HAP-1 (cell line): ENCODE measurements at regions not wholly inside any gene's neighbourhood (a gene's known extent, or its start where the extent isn't known, plus 50 kb on each side); places are given as distances from the start of the nearest gene placed in this dataset.
"Not testable (repeated sequence)": the region's sequence is repeated elsewhere in the genome, so short reads cannot be mapped to it uniquely, and the experiment has no call there.

Experiments
- DNase-seq, 2 experiments: peaks; one replicate each; pipeline ENCODE4 v3.0.0-alpha.2; 2016 to 2020; ENCODE audit warnings: low spot score in 2 of 2
- H3K27me3 ChIP-seq: fragments of 250-450 bp; sonication (Bioruptor Pico); 2 replicates; pipeline ENCODE4 v1.5.1; 2020; ENCODE audit warnings: low read depth, mild to moderate bottlenecking, moderate library complexity
- H3K36me3 ChIP-seq: fragments of 250-450 bp; sonication (Bioruptor Pico); replicated peaks from 2 replicates; pipeline ENCODE4 v1.5.1; 2020; ENCODE audit warnings: mild to moderate bottlenecking
- H3K4me1 ChIP-seq: fragments of 250-450 bp; sonication (Bioruptor Pico); 2 replicates; pipeline ENCODE4 v1.5.1; 2020; ENCODE audit warnings: mild to moderate bottlenecking
- H3K4me3 ChIP-seq: fragments of 250-450 bp; sonication (Bioruptor Pico); 2 replicates; pipeline ENCODE4 v1.5.1; 2020; ENCODE audit warnings: mild to moderate bottlenecking, moderate library complexity
- H3K9me3 ChIP-seq: fragments of 250-450 bp; sonication (Bioruptor Pico); 2 replicates; pipeline ENCODE4 v1.5.1; 2020; ENCODE audit warnings: mild to moderate bottlenecking, moderate library complexity
- in situ Hi-C: fragments of 300-500 bp; cut with MboI; formaldehyde crosslinking; loops from 3 replicates; pipeline ENCODE4 v1.14.3; 2020; ENCODE audit warnings: low sequenced_read_pairs, inconsistent platforms, mixed read lengths

DNA sequence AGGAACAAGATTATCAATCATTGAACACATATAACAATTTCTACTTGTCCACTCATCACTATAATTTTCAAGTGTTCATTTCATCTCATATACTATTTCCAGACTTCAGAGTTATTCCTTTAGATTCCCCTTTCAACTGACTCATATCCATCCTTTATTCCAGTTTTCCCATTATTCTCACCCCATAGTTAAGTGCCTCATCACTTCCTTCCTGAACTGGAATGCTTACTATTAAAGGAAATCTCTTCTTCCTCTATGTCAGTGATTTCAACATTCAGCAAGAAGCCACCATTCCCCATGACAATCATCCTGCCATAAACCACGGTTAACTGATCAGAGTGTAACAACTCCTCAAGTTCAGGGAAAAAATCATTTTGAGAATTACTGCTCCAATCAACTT, 198.9 kb downstream of the FBXO8 start:
- in situ Hi-C loops = no loop called here
- no peak overlapping the region for H3K4me3 ChIP-seq
- no peaks in the 10 kb centered on the region for H3K27me3 ChIP-seq
- H3K4me1 ChIP-seq = peaks cover 2% of the 10 kb centered on the region; the same call in 1 of the 2 replicates
- no peaks in the 10 kb centered on the region for H3K9me3 ChIP-seq
- DNase-seq = no peak
- H3K36me3 ChIP-seq = no peaks in the 10 kb centered on the region

DNA sequence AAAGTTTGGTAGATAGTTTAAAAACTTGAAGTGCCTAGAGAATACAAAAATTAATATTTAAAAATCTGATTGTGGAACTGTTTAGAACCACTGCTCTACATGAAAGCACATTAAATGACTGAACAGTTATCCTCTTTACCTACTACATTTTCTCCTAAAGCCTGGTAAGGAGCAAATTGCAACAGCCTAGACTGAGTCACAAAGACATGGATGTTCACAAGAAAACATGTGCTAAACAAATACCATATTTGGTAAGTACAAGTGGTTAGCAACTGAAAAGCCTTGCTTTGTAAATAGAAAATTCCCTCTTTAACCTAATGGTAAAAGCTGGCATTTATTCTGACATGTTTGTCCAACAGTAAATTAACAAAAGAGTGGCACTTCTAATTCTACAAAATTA, 203.1 kb downstream of the FBXO8 start:
- Histone ChIP-seq H3K9me3 (no peaks in the 10 kb centered on the region), H3K27me3 (no peaks in the 10 kb centered on the region), H3K36me3 (no peaks in the 10 kb centered on the region), H3K4me3 (no peak overlapping the region), H3K4me1 (no peaks in the 10 kb centered on the region)
- DNase-seq = no peak
- in situ Hi-C loops = no loop called here

DNA sequence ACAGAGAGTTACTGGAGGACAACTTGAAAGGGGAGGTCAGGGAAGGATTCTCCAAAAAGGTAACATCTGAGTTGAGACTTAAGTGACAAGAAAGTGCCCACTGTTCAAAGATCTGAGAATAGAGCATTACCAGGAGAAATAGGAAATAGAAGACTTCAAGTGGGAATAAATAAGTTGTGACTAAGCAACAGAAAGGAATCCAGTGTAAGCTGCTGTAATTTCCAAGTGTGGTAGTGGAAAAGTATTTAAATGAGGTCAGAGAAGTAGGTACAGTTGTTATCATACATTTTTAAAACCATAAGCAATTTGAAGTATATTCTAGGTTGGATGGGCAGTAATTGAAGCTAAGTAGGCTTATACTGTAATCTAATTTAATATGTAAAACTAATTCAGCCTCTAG, 211.9 kb downstream of the FBXO8 start:
- H3K27me3 ChIP-seq = 0 out of 2 replicates have a peak, but pooled peaks cover 2% of the 10 kb centered on the region
- no peak for DNase-seq
- H3K4me1 ChIP-seq = no peaks in the 10 kb centered on the region
- no peak overlapping the region for H3K4me3 ChIP-seq
- no peaks in the 10 kb centered on the region for H3K36me3 ChIP-seq
- in situ Hi-C loops = no loop called here
- H3K9me3 ChIP-seq = no peaks in the 10 kb centered on the region

GRCh38 chr4:174069848-174070330, 213.6 kb downstream of the FBXO8 start:
- Histone ChIP-seq H3K4me3 (no peak overlapping the region), H3K36me3 (no peaks in the 10 kb centered on the region), H3K9me3 (no peaks in the 10 kb centered on the region), H3K4me1 (no peaks in the 10 kb centered on the region), H3K27me3 (0 out of 2 replicates have a peak, but pooled peaks cover 2% of the 10 kb centered on the region)
- in situ Hi-C loops = no loop called here
- no peak for DNase-seq

DNA sequence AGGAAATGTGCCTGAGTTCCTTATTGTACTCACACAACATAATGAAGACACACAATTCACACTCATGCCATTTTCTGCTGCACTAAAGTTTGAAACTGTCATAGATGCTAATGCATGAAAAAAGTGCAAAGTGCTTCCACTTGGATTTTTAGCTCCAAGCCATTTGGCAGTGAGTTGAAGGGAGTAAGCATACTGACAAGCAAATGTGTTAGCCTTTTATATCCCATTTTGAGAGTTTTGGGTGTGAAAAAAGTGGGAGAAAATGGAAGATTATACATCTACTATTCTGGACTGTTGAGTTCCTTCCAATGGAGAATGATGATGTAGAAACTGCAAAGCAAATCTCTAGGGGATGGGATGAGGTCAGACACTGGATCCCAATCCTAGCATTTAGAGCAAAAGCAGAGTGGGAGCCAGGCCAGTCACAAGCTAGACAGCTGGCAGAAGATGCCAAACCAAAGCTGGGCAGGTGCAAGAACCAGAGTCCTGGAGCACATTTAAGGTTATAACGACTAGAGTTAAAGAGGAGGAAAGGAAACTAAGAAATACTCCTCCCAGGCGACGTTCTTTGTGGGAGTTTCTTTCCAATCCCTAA, 216.8 kb downstream of the FBXO8 start:
- DNase-seq = no peak
- no peak overlapping the region for H3K4me3 ChIP-seq
- no peaks in the 10 kb centered on the region for H3K4me1 ChIP-seq
- H3K9me3 ChIP-seq = no peaks in the 10 kb centered on the region
- no peaks in the 10 kb centered on the region for H3K36me3 ChIP-seq
- in situ Hi-C loops = no loop called here
- 0 out of 2 replicates have a peak, but pooled peaks cover 2% of the 10 kb centered on the region for H3K27me3 ChIP-seq

DNA sequence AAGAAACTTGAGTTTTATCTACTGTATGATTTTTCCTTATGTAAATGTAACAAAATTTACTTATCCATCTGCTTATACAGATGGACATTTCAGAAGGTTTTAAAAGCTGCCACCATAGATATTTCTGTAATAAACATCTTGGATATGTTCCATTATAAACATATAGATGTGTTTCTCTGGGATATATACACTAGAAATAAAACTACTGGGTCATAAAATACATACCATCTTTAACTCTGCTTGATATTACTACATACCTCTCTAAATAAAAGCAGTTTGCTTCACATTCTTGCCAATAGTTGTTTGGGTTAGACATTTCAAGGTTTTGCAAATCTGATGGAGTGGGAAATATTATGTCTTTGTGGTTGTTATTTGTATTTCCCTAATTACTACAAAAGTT, 220.6 kb downstream of the FBXO8 start:
- Histone ChIP-seq H3K9me3 (no peaks in the 10 kb centered on the region), H3K27me3 (no peaks in the 10 kb centered on the region), H3K36me3 (no peaks in the 10 kb centered on the region), H3K4me3 (no peak overlapping the region), H3K4me1 (no peaks in the 10 kb centered on the region)
- no peak for DNase-seq
- in situ Hi-C loops = no loop called here

GRCh38 chr4:174061026-174061425, 222.4 kb downstream of the FBXO8 start:
- H3K36me3 ChIP-seq = no peaks in the 10 kb centered on the region
- H3K4me1 ChIP-seq = no peaks in the 10 kb centered on the region

DNA sequence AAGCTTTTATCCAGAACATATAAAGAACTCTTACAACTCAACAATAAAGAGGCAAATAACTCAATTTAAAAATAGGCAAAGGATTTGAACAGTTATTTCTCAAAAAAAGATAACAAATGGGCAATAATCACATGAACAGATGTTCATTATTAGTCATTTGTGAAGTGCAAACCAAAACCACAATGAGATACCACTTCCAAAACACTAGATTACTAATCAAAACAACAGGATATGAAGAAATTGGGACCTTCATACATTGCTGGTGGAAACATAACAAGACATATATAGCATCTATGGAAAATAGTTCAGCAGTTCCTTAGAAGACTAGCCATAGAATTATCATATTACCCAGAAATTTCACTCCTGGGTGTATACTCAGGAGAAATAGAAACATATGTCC, 224.6 kb downstream of the FBXO8 start:
- H3K4me1 ChIP-seq = no peaks in the 10 kb centered on the region
- in situ Hi-C loops = no loop called here
- no peak for DNase-seq
- no peaks in the 10 kb centered on the region for H3K9me3 ChIP-seq
- no peak overlapping the region for H3K4me3 ChIP-seq
- no peaks in the 10 kb centered on the region for H3K27me3 ChIP-seq
- no peaks in the 10 kb centered on the region for H3K36me3 ChIP-seq

More at GRCh38 chr4:174061026-174061425, 222.4 kb downstream of the FBXO8 start:
- in situ Hi-C loops = no loop called here
- H3K4me3 ChIP-seq = no peak overlapping the region
- DNase-seq = no peak
- no peaks in the 10 kb centered on the region for H3K27me3 ChIP-seq
- H3K9me3 ChIP-seq = no peaks in the 10 kb centered on the region

- no peaks in the 10 kb centered on the region for H3K36me3 ChIP-seq
- DNase-seq = no peak
Measured at GRCh38 chr4:174056959-174057358, 226.5 kb downstream of the FBXO8 start.

GRCh38 chr4:174055344-174055743, 228.1 kb downstream of the FBXO8 start:
- H3K27me3 ChIP-seq = no peaks in the 10 kb centered on the region
- DNase-seq = no peak
- no peak overlapping the region for H3K4me3 ChIP-seq
- no peaks in the 10 kb centered on the region for H3K4me1 ChIP-seq
- in situ Hi-C loops = no loop called here
- H3K9me3 ChIP-seq = no peaks in the 10 kb centered on the region
- H3K36me3 ChIP-seq = no peaks in the 10 kb centered on the region

More at GRCh38 chr4:174056959-174057358, 226.5 kb downstream of the FBXO8 start:
- Histone ChIP-seq H3K4me3 (no peak overlapping the region), H3K27me3 (no peaks in the 10 kb centered on the region), H3K9me3 (no peaks in the 10 kb centered on the region), H3K4me1 (no peaks in the 10 kb centered on the region)
- in situ Hi-C loops = no loop called here

GRCh38 chr4:174053895-174054294, 229.6 kb downstream of the FBXO8 start:
- no peak for DNase-seq
- Histone ChIP-seq H3K27me3 (no peaks in the 10 kb centered on the region), H3K36me3 (no peaks in the 10 kb centered on the region), H3K4me3 (no peak overlapping the region), H3K9me3 (no peaks in the 10 kb centered on the region), H3K4me1 (no peaks in the 10 kb centered on the region)
- in situ Hi-C loops = no loop called here

GRCh38 chr4:174047363-174047762, 236.1 kb downstream of the FBXO8 start:
- Histone ChIP-seq H3K27me3 (no peaks in the 10 kb centered on the region), H3K9me3 (no peaks in the 10 kb centered on the region), H3K4me3 (no peak overlapping the region), H3K36me3 (no peaks in the 10 kb centered on the region), H3K4me1 (no peaks in the 10 kb centered on the region)
- no peak for DNase-seq
- in situ Hi-C loops = no loop called here

DNA sequence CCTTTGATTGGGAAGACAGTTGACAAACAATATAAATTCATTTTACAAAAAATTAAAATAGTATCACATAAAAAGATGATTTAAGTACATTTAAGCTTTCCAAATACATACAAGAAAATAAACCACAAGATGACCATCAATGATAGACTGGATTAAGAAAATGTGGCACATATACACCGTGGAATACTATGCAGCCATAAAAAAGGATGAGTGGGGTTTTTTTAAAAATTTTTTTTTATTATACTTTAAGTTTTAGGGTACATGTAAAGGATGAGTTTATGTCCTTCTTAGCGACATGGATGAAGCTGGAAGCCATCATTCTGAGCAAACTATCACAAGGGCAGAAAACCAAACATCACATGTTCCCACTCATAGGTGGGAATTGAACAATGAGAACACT, 237.6 kb downstream of the FBXO8 start:
- in situ Hi-C loops, H3K4me1 ChIP-seq, H3K4me3 ChIP-seq, DNase-seq, H3K9me3 ChIP-seq, H3K36me3 ChIP-seq, H3K27me3 ChIP-seq: not testable (repeated sequence)

DNA sequence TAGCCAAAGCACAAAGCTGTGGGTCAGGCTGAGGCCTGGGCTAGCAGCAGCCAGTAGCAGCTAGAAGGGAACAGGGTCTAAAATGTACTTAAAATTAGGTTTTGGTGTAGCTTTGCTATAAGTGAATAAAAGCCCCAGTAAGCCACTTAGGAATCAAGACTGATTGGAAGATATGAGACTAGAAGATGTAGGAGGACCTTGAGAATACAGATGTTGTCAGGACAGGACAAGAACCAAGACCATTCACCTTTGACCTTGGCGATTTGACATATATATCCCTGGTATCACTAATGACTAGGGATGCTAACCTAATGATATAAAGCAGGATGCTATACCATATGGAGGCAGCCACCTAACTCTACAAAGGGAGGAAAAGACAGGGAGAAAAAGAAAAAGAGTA, 238.1 kb downstream of the FBXO8 start:
- Histone ChIP-seq H3K36me3 (no peaks in the 10 kb centered on the region), H3K9me3 (no peaks in the 10 kb centered on the region), H3K4me3 (no peak overlapping the region), H3K4me1 (no peaks in the 10 kb centered on the region), H3K27me3 (no peaks in the 10 kb centered on the region)
- in situ Hi-C loops = no loop called here
- DNase-seq = no peak

DNA sequence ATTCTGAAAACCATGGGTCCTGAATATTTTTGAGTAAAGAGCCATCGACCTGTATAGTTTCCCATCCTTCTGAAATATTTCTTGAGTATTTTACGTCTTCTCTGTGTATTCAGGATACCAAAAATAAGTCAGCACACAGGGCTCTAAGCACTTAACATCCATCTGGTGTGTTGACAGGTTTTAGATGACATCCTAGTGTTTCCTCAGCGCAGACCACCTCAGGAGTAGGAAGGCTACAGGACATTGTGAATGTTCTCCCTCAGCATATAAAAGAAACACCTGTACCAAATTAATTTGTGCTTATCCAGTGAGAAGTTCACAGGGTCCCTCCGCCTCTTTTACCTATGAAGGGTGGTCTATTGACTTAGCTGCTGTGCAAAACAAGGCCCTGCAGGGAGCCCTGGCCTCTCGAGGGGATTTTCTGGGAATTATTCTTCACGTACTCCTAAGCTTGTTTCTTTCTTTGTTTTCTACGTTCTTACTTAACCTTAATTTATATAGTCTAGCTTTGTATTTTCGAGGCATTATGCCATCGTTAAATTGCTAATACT, 241.8 kb downstream of the FBXO8 start:
- Histone ChIP-seq H3K4me1 (no peaks in the 10 kb centered on the region), H3K27me3 (no peaks in the 10 kb centered on the region), H3K9me3 (no peaks in the 10 kb centered on the region), H3K36me3 (no peaks in the 10 kb centered on the region), H3K4me3 (no peak overlapping the region)
- no peak for DNase-seq
- in situ Hi-C loops = no loop called here
